ENCODE measurements at regions not wholly inside any gene's neighbourhood (a gene's known extent, or its start where the extent isn't known, plus 50 kb on each side); places are given as distances from the start of the nearest gene placed in this dataset.

DNA sequence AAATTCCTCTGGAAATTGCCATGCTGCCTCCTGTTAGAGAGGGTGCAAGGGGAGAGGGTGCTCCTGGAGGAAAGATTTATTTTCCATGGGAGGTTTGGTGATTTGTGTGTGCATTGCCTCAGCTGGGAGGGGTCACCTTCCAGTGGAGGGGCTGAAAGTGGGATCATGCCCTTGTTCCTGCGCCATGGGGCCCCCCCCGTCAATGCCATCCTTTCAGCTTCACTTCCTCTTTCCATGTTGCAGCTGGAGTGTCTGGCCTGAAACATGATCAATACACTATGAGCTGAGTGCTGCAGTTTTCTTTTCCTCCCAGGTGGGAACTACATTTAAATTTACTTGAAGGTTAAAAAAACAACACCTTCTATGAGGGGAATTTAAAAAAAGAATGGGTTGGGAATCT lies 176.8 kb downstream of the MELK start:
- no peak for DNase-seq (ENCODE audit: low spot score)
- no peak overlapping the region for H3K27ac Mint-ChIP-seq
- peaks cover 8% of the 10 kb centered on the region for H3K27me3 Mint-ChIP-seq (ENCODE audit: low read depth)
- no peaks in the 10 kb centered on the region for H3K9me3 Mint-ChIP-seq
- no peaks in the 10 kb centered on the region for H3K4me1 Mint-ChIP-seq (ENCODE audit: low read depth)
- H3K36me3 Mint-ChIP-seq (ENCODE audit: low read depth), result no peaks in the 10 kb centered on the region
- no peak overlapping the region for H3K4me3 Mint-ChIP-seq

- H3K36me3 Mint-ChIP-seq (ENCODE audit: low read depth), result no peaks in the 10 kb centered on the region
- H3K9me3 Mint-ChIP-seq, result no peaks in the 10 kb centered on the region
- no peak overlapping the region for H3K27ac Mint-ChIP-seq
- no peak overlapping the region for H3K4me3 Mint-ChIP-seq
- H3K27me3 Mint-ChIP-seq (ENCODE audit: low read depth), result peaks cover 15% of the 10 kb centered on the region
- no peaks in the 10 kb centered on the region for H3K4me1 Mint-ChIP-seq (ENCODE audit: low read depth)
- no peak for DNase-seq (ENCODE audit: low spot score)
Observed at GRCh38 chr9:36750630-36751029, 177.9 kb downstream of the MELK start.

- DNase-seq (ENCODE audit: low spot score), result no peak
- H3K27me3 Mint-ChIP-seq (ENCODE audit: low read depth), result peaks cover 10% of the 10 kb centered on the region
- H3K9me3 Mint-ChIP-seq, result no peaks in the 10 kb centered on the region
- no peaks in the 10 kb centered on the region for H3K4me1 Mint-ChIP-seq (ENCODE audit: low read depth)
- H3K27ac Mint-ChIP-seq, result no peak overlapping the region
- no peak overlapping the region for H3K4me3 Mint-ChIP-seq
- no peaks in the 10 kb centered on the region for H3K36me3 Mint-ChIP-seq (ENCODE audit: low read depth)
Observed at GRCh38 chr9:36755019-36755418, 182.3 kb downstream of the MELK start.

GRCh38 chr9:36759141-36759540 lies 186.4 kb downstream of the MELK start:
- Mint-ChIP-seq H3K36me3 (ENCODE audit: low read depth) (no peaks in the 10 kb centered on the region), H3K4me3 (no peak overlapping the region), H3K27ac (no peak overlapping the region), H3K27me3 (ENCODE audit: low read depth) (peaks cover 10% of the 10 kb centered on the region), H3K9me3 (no peaks in the 10 kb centered on the region), H3K4me1 (ENCODE audit: low read depth) (no peaks in the 10 kb centered on the region)
- DNase-seq (ENCODE audit: low spot score), result no peak

- no peaks in the 10 kb centered on the region for H3K4me1 Mint-ChIP-seq (ENCODE audit: low read depth)
- no peaks in the 10 kb centered on the region for H3K9me3 Mint-ChIP-seq
- no peak overlapping the region for H3K4me3 Mint-ChIP-seq
- H3K27ac Mint-ChIP-seq, result no peak overlapping the region
- no peaks in the 10 kb centered on the region for H3K36me3 Mint-ChIP-seq (ENCODE audit: low read depth)
- DNase-seq (ENCODE audit: low spot score), result no peak
- peaks cover 8% of the 10 kb centered on the region for H3K27me3 Mint-ChIP-seq (ENCODE audit: low read depth)
Observed at GRCh38 chr9:36759976-36760375, 187.3 kb downstream of the MELK start.

GRCh38 chr9:36760667-36761420 lies 188.1 kb downstream of the MELK start:
- no peak overlapping the region for H3K4me3 Mint-ChIP-seq
- no peaks in the 10 kb centered on the region for H3K36me3 Mint-ChIP-seq (ENCODE audit: low read depth)
- H3K4me1 Mint-ChIP-seq (ENCODE audit: low read depth), result no peaks in the 10 kb centered on the region
- H3K9me3 Mint-ChIP-seq, result no peaks in the 10 kb centered on the region
- H3K27ac Mint-ChIP-seq, result no peak overlapping the region
- no peak for DNase-seq (ENCODE audit: low spot score)
- H3K27me3 Mint-ChIP-seq (ENCODE audit: low read depth), result peaks cover 3% of the 10 kb centered on the region

GRCh38 chr9:36762958-36763357 lies 190.3 kb downstream of the MELK start:
- no peaks in the 10 kb centered on the region for H3K9me3 Mint-ChIP-seq
- H3K27ac Mint-ChIP-seq, result no peak overlapping the region
- peaks cover 7% of the 10 kb centered on the region for H3K27me3 Mint-ChIP-seq (ENCODE audit: low read depth)
- no peak overlapping the region for H3K4me3 Mint-ChIP-seq
- DNase-seq (ENCODE audit: low spot score), result no peak
- no peaks in the 10 kb centered on the region for H3K36me3 Mint-ChIP-seq (ENCODE audit: low read depth)
- peaks cover 3% of the 10 kb centered on the region for H3K4me1 Mint-ChIP-seq (ENCODE audit: low read depth)

DNA sequence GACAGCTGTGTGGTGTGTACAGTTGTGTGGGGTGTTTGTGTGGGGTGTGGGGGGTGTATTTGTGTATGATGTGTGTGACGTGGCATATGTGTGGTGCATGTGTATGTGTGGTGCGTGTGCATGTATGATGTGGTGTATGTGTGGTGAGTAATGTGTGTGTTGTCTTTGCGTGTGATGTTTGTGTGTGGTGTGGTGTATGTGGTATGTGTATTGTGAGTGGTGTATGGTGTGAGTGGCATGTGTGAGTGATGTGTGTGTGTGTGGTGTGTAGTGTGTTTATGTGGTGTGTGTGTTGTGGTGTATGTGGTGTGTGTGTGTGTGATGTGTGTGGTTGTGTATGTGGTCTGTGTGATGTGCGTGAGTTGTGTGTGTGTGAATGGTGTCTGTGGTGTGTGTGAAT lies 191.1 kb downstream of the MELK start:
- no peak for DNase-seq (ENCODE audit: low spot score)
- Mint-ChIP-seq H3K27ac (no peak overlapping the region), H3K27me3 (ENCODE audit: low read depth) (peaks cover 10% of the 10 kb centered on the region), H3K4me3 (no peak overlapping the region), H3K36me3 (ENCODE audit: low read depth) (no peaks in the 10 kb centered on the region), H3K9me3 (no peaks in the 10 kb centered on the region), H3K4me1 (ENCODE audit: low read depth) (peaks cover 3% of the 10 kb centered on the region)

- Mint-ChIP-seq H3K4me3 (no peak overlapping the region), H3K27ac (no peak overlapping the region), H3K9me3 (no peaks in the 10 kb centered on the region), H3K36me3 (ENCODE audit: low read depth) (no peaks in the 10 kb centered on the region), H3K27me3 (ENCODE audit: low read depth) (peaks cover 13% of the 10 kb centered on the region), H3K4me1 (ENCODE audit: low read depth) (peaks cover 3% of the 10 kb centered on the region)
- no peak for DNase-seq (ENCODE audit: low spot score)
Observed at GRCh38 chr9:36764364-36765076, 191.8 kb downstream of the MELK start.

DNA sequence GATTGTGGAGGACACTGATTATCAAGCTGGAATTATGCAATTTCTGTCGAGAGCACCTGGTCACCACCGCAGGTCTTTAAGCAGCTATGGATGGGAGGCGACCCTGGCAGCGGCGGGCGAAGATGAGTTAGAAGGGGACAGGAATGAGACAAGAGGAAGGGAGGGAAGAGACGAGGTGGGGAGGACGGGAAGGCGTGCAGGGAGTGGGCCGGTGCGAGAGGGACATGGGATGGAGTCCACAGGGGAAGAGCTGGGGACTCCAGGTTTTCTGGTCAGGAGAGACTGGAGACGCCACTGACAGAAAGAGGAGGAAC lies 192.3 kb downstream of the MELK start:
- peaks cover 3% of the 10 kb centered on the region for H3K4me1 Mint-ChIP-seq (ENCODE audit: low read depth)
- H3K9me3 Mint-ChIP-seq, result no peaks in the 10 kb centered on the region
- no peaks in the 10 kb centered on the region for H3K36me3 Mint-ChIP-seq (ENCODE audit: low read depth)
- DNase-seq (ENCODE audit: low spot score), result no peak
- H3K27ac Mint-ChIP-seq, result no peak overlapping the region
- H3K4me3 Mint-ChIP-seq, result no peak overlapping the region
- H3K27me3 Mint-ChIP-seq (ENCODE audit: low read depth), result peaks cover 13% of the 10 kb centered on the region

DNA sequence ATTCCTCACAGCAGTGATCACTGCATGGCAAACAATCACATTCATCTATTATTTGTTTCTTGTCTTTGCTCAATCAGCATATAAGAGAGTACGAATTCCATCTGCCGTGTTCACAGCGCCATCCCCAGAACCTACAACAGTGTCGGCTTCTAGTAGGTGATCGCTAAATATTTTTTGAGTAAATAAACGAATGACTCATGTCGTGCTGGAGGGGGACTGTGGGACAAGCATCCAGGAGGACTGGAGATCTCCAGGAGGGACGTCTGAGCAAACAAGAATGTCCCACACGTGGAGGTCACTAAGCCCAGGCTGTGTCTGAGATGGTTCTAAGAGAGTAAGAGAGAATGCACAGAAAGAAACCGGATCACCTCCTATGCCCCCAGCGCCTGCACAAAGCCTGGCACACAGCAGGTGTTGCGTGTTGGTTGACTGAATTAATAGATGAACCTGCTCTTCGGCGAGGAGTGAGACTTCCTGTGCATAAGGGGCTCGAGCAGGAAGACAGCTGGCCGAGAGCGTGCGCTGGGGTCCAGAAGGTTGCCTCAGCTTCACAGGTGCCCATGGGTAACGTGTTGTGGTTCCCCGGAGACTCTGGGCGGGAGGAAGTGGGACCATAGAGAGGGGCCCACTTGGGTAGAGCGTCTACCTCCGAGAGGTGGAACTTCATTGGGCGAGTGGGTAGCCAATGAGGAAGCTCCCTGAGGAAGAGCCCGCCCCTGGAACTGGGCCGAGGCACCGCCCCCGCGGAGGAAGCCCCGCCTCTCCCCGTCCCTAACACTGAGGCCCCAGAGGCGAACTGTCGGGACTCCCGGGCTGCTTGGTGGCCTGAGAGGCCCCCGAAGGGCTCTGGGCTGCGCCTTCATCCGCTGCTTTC lies 193.0 kb downstream of the MELK start:
- Mint-ChIP-seq H3K27me3 (ENCODE audit: low read depth) (peaks cover 13% of the 10 kb centered on the region), H3K4me1 (ENCODE audit: low read depth) (peaks cover 3% of the 10 kb centered on the region), H3K27ac (no peak overlapping the region), H3K9me3 (no peaks in the 10 kb centered on the region), H3K36me3 (ENCODE audit: low read depth) (no peaks in the 10 kb centered on the region), H3K4me3 (peak overlapping the region; percentile 61)
- peak; percentile 84 for DNase-seq (ENCODE audit: low spot score)

GRCh38 chr9:36768677-36769076 lies 196.0 kb downstream of the MELK start:
- H3K4me3 Mint-ChIP-seq, result no peak overlapping the region
- H3K27me3 Mint-ChIP-seq (ENCODE audit: low read depth), result peaks cover 16% of the 10 kb centered on the region
- no peak for DNase-seq (ENCODE audit: low spot score)
- H3K4me1 Mint-ChIP-seq (ENCODE audit: low read depth), result peaks cover 3% of the 10 kb centered on the region
- H3K27ac Mint-ChIP-seq, result no peak overlapping the region
- H3K36me3 Mint-ChIP-seq (ENCODE audit: low read depth), result no peaks in the 10 kb centered on the region
- no peaks in the 10 kb centered on the region for H3K9me3 Mint-ChIP-seq

DNA sequence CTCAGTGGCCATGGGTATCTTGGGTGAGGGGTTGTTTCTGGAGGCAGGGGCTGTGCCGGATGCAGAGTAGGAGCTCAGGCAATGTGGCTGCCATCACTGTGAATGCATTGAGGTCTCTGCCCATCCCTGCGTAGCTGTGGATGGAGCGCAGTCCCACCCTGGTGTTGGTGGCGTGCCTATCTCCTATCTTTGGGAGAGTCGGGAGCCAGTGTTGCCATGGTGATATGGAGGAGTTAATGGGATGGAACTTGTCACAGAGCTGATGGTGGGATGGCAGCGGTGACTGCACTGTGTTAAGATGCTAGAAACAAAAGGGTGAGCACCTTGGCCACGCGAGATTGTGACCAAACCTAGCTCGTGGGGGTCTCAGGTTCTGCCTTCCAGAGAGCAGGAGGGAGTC lies 197.3 kb downstream of the MELK start:
- Mint-ChIP-seq H3K27me3 (ENCODE audit: low read depth) (peaks cover 16% of the 10 kb centered on the region), H3K4me1 (ENCODE audit: low read depth) (peaks cover 3% of the 10 kb centered on the region), H3K36me3 (ENCODE audit: low read depth) (no peaks in the 10 kb centered on the region), H3K27ac (no peak overlapping the region), H3K4me3 (no peak overlapping the region), H3K9me3 (no peaks in the 10 kb centered on the region)
- DNase-seq (ENCODE audit: low spot score), result no peak

Measured in T-helper 2 cell treated with Interferon-gamma antibody and Interleukin-4, amounts not matched to agents 5 μg/mL and 100 μg/mL, for 36 hours (primary cell).